K562 (cell line): ENCODE measurements at regions not wholly inside any gene's neighbourhood (a gene's known extent, or its start where the extent isn't known, plus 50 kb on each side); places are given as distances from the start of the nearest gene placed in this dataset.

ENCODE experiments used
- ATAC-seq: fragments of 200-7000 bp; cut with Tn5 transposase; 3 replicates; pipeline ENCODE4 v1.9.1; 2020; ENCODE audit warnings: moderate library complexity
- BruUV-seq: library from RNA; stranded (reverse); fragments of 400-500 nt; replicated peaks from 2 replicates; lab custom pipeline; 2021; lab: Mats Ljungman, UMichigan
- CTCF ChIA-PET: fragments of 300-600 bp; formaldehyde crosslinking; extraction: SDS; loops from one replicate; lab custom pipeline; 2021; ENCODE audit warnings: low intra/inter-chr PET ratio; lab: Yijun Ruan, JAX
- POLR2A ChIA-PET: fragments of 300-600, 350-650 bp; sonication (Branson Sonifier 250); formaldehyde crosslinking; extraction: SDS; loops from one replicate; lab custom pipeline; 2021; ENCODE audit warnings: antibody characterized with exemption, inconsistent platforms; lab: Yijun Ruan, JAX
- DNase-seq, 4 experiments: peaks; one replicate each; pipeline versions ENCODE4 v3.0.0 to v3.0.0-alpha.2; 2011 to 2018; ENCODE audit warnings: low spot score in 3 of 4, mixed read lengths in 3 of 4; ENCODE audit errors: extremely low read depth in 1 of 4
- FAIRE-seq: peaks from 2 replicates; lab custom pipeline; 2011; peaks lifted over from hg19 to GRCh38; lab: Jason Lieb, UNC
- H2AFZ ChIP-seq: 2 replicates; pipeline ENCODE4 v1.6.0; 2011; ENCODE audit warnings: low read depth, low read length, control low read depth, inconsistent platforms
- H3K27ac ChIP-seq: fragments of 200-600 bp; 3 replicates; pipeline ENCODE4 v1.8.0; 2011; ENCODE audit warnings: low read depth, mild to moderate bottlenecking, control low read depth, inconsistent platforms, low read length, moderate library complexity, mixed read lengths; ENCODE audit errors: extremely low read depth
- H3K27me3 ChIP-seq, 2 experiments: fragments of 300-600 bp in 1 of 2; 2 replicates in 1 of 2; 3 replicates in 1 of 2; pipeline versions ENCODE4 v1.6.0 to v1.8.0; 2011; ENCODE audit warnings: inconsistent platforms in 2 of 2, low read length in 2 of 2, mild to moderate bottlenecking in 1 of 2, mixed read lengths in 1 of 2, moderate library complexity in 1 of 2; ENCODE audit not compliant: control insufficient read depth in 2 of 2, insufficient read depth in 2 of 2
- H3K36me3 ChIP-seq: fragments of 300-600 bp; 3 replicates; pipeline ENCODE4 v1.8.0; 2011; ENCODE audit warnings: mild to moderate bottlenecking, low read length, inconsistent platforms; ENCODE audit not compliant: control insufficient read depth, insufficient read depth
- H3K4me1 ChIP-seq, 2 experiments: fragments of 200-600 bp in 1 of 2; replicated peaks in 1 of 2; 2 replicates in 1 of 2; 3 replicates in 1 of 2; pipeline versions ENCODE4 v1.5.1 to v1.8.0; 2011; ENCODE audit warnings: inconsistent platforms in 2 of 2, low read length in 2 of 2, mild to moderate bottlenecking in 1 of 2, mixed read lengths in 1 of 2, moderate library complexity in 1 of 2; ENCODE audit not compliant: control insufficient read depth in 2 of 2, insufficient read depth in 2 of 2
- H3K4me2 ChIP-seq: 2 replicates; pipeline ENCODE4 v1.6.1; 2011; ENCODE audit warnings: low read length, control low read depth, inconsistent platforms, mixed read lengths; ENCODE audit not compliant: insufficient read depth
- H3K4me3 ChIP-seq: fragments of 200-600 bp; sonication (generic), shearing (Covaris generic); 2 replicates; pipeline ENCODE4 v1.5.1; 2016; ENCODE audit warnings: control low read depth, inconsistent platforms
- H3K79me2 ChIP-seq: fragments of 200-600 bp; 3 replicates; pipeline ENCODE4 v1.8.0; 2011; ENCODE audit warnings: low read length, inconsistent platforms; ENCODE audit not compliant: control insufficient read depth, insufficient read depth
- H3K9ac ChIP-seq, 2 experiments: 2 replicates each; pipeline versions ENCODE4 v1.6.0 to v1.6.1; 2011; ENCODE audit warnings: low read depth in 2 of 2, low read length in 2 of 2, control low read depth in 1 of 2, inconsistent platforms in 1 of 2, mild to moderate bottlenecking in 1 of 2, mixed read lengths in 1 of 2; ENCODE audit not compliant: insufficient read depth in 1 of 2
- H3K9me1 ChIP-seq: one replicate; pipeline ENCODE4 v1.6.0; 2011; ENCODE audit warnings: inconsistent platforms, mild to moderate bottlenecking, low read length, moderate library complexity; ENCODE audit not compliant: control insufficient read depth, insufficient read depth
- H3K9me3 ChIP-seq: replicated peaks from 2 replicates; pipeline ENCODE4 v1.5.1; 2011; ENCODE audit warnings: low read depth, low read length, inconsistent platforms; ENCODE audit not compliant: control insufficient read depth, insufficient read depth
- H4K20me1 ChIP-seq: replicated peaks from 2 replicates; pipeline ENCODE4 v1.6.1; 2011; ENCODE audit warnings: low read length, inconsistent platforms, mixed read lengths; ENCODE audit not compliant: control insufficient read depth, insufficient read depth
- ELF4 ChIP-seq: fragments of 450-650 bp; formaldehyde crosslinking; IDR thresholded peaks from 2 replicates; pipeline ENCODE4 v1.4.0; 2022; ENCODE audit warnings: missing genetic modification characterization
- ESRRB ChIP-seq: fragments of 250-450 bp; sonication (Bioruptor Pico); IDR thresholded peaks from 2 replicates; pipeline ENCODE4 v1.5.0; 2020; ENCODE audit warnings: mild to moderate bottlenecking, moderate library complexity, borderline replicate concordance
- MYNN ChIP-seq, 2 experiments: sonication (generic); formaldehyde crosslinking in 1 of 2; IDR thresholded peaks; 2 replicates each; pipeline versions ENCODE4 v1.5.0 to v1.6.1; 2016 to 2020; ENCODE audit warnings: antibody characterized with exemption in 1 of 2, missing genetic modification reagents in 1 of 2
- NFRKB ChIP-seq: fragments of 450-650 bp; IDR thresholded peaks from 2 replicates; pipeline ENCODE4 v1.6.1; 2016; ENCODE audit warnings: low read depth
- PHF8 ChIP-seq: fragments of 200-600 bp; sonication (generic); IDR thresholded peaks from 2 replicates; pipeline ENCODE4 v1.6.1; 2012; ENCODE audit warnings: mixed run types, mild to moderate bottlenecking, inconsistent platforms, low read length, moderate library complexity, borderline replicate concordance
- POLR2H ChIP-seq: IDR thresholded peaks from 2 replicates; pipeline ENCODE4 v1.6.1; 2016; ENCODE audit warnings: missing genetic modification characterization, low read depth, mild to moderate bottlenecking, control low read depth, missing compliant biosample characterization, moderate library complexity
- RBM15 ChIP-seq: fragments of 200-400 bp; formaldehyde crosslinking; IDR thresholded peaks from 2 replicates; pipeline ENCODE4 v1.6.1; 2018; ENCODE audit warnings: mild to moderate bottlenecking, low read length, moderate library complexity; ENCODE audit not compliant: insufficient read depth
- SOX6 ChIP-seq: fragments of 450-650 bp; IDR thresholded peaks from 2 replicates; pipeline ENCODE4 v1.6.1; 2014; ENCODE audit warnings: mild to moderate bottlenecking
- SRSF7 ChIP-seq: fragments of 200-400 bp; formaldehyde crosslinking; optimal IDR thresholded peaks from 2 replicates; pipeline ENCODE3; 2017; ENCODE audit warnings: mild to moderate bottlenecking, low read depth, low read length
- YBX1 ChIP-seq: fragments of 450-650 bp; IDR thresholded peaks from 2 replicates; pipeline ENCODE4 v1.7.1; 2016; ENCODE audit warnings: mild to moderate bottlenecking
- ZFPM2 ChIP-seq: fragments of 250-450 bp; sonication (Bioruptor Pico); IDR thresholded peaks from 2 replicates; pipeline ENCODE4 v1.5.1; 2022; ENCODE audit warnings: mild to moderate bottlenecking
- ZNF175 ChIP-seq: fragments of 200-800 bp; sonication (Bioruptor generic); IDR thresholded peaks from 2 replicates; pipeline ENCODE4 v1.6.1; 2016; ENCODE audit warnings: low read depth, mild to moderate bottlenecking, missing genetic modification characterization, missing compliant biosample characterization
- ZNF699 ChIP-seq: fragments of 250-450 bp; sonication (Bioruptor Pico); IDR thresholded peaks from 2 replicates; pipeline ENCODE4 v1.8.0; 2021; ENCODE audit warnings: mild to moderate bottlenecking, moderate library complexity; ENCODE audit not compliant: insufficient replicate concordance
- WGBS: fragments of 100-300 bp; shearing (Covaris generic); methylation state at CpG from one replicate; pipeline ENCODE4 v1.1.6; 2016; ENCODE audit warnings: low coverage, mixed read lengths; ENCODE audit not compliant: insufficient coverage; ENCODE audit errors: missing lambda C conversion rate; 5-methylcytosine and 5-hydroxymethylcytosine counted together
- in situ Hi-C: fragments of 300-500 bp; cut with MboI; formaldehyde crosslinking; loops from 4 replicates; pipeline ENCODE4 v1.15.0; 2018; ENCODE audit warnings: inconsistent platforms, mixed read lengths
- intact Hi-C: fragments of 100-400 bp; cut with micrococcal nuclease; formaldehyde crosslinking; loops from 2 replicates; pipeline ENCODE4 v1.14.2; 2022
- TF ChIP-seq, protein P1 (sequence below): fragments of 450-650 bp; formaldehyde crosslinking; IDR thresholded peaks from 2 replicates; pipeline ENCODE4 v1.4.0; 2022; ENCODE audit warnings: mild to moderate bottlenecking, moderate library complexity
- TF ChIP-seq, protein P2 (sequence below): fragments of 250-450 bp; sonication (Bioruptor Pico); IDR thresholded peaks from 2 replicates; pipeline ENCODE4 v1.5.0; 2021
- TF ChIP-seq, protein P3 (sequence below): sonication (generic); formaldehyde crosslinking; IDR thresholded peaks from 2 replicates; pipeline ENCODE4 v1.8.0; 2022; ENCODE audit warnings: mild to moderate bottlenecking, missing genetic modification reagents
- TF ChIP-seq, protein P4 (sequence below): fragments of 250-450 bp; sonication (Bioruptor Pico); IDR thresholded peaks from 2 replicates; pipeline ENCODE4 v1.6.1; 2021; ENCODE audit warnings: mild to moderate bottlenecking

DNA sequence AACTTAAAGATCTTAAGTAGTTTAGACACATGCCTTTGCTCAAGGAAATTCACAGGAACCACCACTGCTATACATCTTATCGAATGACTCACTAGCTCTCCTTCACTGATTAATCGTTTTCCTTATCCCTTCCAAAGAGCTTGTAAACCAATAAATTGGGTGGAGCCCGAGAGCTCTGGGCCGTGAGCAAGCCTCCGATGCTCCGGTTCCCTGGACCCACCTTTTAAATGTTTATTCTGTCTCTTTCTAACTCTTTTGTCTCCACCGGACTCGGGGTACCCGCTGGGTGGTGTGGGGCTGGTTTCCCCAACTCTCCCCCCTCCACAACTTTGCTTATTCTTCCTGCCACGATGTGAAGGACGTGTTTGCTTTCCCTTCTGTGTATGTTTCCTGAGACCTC is 292.9 kb upstream of the TMEFF2 start:
- BruUV-seq, result no TSS peak
- no peak for ATAC-seq
- Histone ChIP-seq H3K9me1 (no peaks in the 10 kb centered on the region), H3K4me3 (no peak overlapping the region), H3K79me2 (no peaks in the 10 kb centered on the region), H3K9ac (no peak overlapping the region), H3K27ac (no peak overlapping the region), H3K4me1 (no peaks in the 10 kb centered on the region), H3K4me2 (no peak overlapping the region), H3K9me3 (no peaks in the 10 kb centered on the region), H2AFZ (no peak overlapping the region), H3K27me3 (no peaks in the 10 kb centered on the region), H4K20me1 (no peaks in the 10 kb centered on the region), H3K36me3 (no peaks in the 10 kb centered on the region)
- ChIA-PET POLR2A (no interaction called here), CTCF (no interaction called here)
- DNase-seq, result no peak
- intact Hi-C loops, result no loop called here
- FAIRE-seq, result no peak
- TF ChIP-seq ZNF175 (no peak), MYNN (IDR thresholded peaks at IDR 0.05) (no peak), MYNN (CRISPR knock-in tag; IDR thresholded peaks at IDR 0.05) (no peak), ELF4 (no peak), RBM15 (no peak), SOX6 (no peak), ZNF699 (CRISPR knock-in tag) (no peak), ESRRB (no peak), POLR2H (tag) (no peak), PHF8 (no peak), SRSF7 (no peak), NFRKB (no peak), ZFPM2 (CRISPR knock-in tag) (no peak), YBX1 (no peak)
- TF ChIP-seq, protein P1, sequence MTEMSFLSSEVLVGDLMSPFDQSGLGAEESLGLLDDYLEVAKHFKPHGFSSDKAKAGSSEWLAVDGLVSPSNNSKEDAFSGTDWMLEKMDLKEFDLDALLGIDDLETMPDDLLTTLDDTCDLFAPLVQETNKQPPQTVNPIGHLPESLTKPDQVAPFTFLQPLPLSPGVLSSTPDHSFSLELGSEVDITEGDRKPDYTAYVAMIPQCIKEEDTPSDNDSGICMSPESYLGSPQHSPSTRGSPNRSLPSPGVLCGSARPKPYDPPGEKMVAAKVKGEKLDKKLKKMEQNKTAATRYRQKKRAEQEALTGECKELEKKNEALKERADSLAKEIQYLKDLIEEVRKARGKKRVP (CRISPR knock-in tag), result no peak
- TF ChIP-seq, protein P2, sequence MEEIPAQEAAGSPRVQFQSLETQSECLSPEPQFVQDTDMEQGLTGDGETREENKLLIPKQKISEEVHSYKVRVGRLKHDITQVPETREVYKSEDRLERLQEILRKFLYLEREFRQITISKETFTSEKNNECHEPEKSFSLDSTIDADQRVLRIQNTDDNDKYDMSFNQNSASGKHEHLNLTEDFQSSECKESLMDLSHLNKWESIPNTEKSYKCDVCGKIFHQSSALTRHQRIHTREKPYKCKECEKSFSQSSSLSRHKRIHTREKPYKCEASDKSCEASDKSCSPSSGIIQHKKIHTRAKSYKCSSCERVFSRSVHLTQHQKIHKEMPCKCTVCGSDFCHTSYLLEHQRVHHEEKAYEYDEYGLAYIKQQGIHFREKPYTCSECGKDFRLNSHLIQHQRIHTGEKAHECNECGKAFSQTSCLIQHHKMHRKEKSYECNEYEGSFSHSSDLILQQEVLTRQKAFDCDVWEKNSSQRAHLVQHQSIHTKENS (CRISPR knock-in tag), result no peak
- TF ChIP-seq, protein P3, sequence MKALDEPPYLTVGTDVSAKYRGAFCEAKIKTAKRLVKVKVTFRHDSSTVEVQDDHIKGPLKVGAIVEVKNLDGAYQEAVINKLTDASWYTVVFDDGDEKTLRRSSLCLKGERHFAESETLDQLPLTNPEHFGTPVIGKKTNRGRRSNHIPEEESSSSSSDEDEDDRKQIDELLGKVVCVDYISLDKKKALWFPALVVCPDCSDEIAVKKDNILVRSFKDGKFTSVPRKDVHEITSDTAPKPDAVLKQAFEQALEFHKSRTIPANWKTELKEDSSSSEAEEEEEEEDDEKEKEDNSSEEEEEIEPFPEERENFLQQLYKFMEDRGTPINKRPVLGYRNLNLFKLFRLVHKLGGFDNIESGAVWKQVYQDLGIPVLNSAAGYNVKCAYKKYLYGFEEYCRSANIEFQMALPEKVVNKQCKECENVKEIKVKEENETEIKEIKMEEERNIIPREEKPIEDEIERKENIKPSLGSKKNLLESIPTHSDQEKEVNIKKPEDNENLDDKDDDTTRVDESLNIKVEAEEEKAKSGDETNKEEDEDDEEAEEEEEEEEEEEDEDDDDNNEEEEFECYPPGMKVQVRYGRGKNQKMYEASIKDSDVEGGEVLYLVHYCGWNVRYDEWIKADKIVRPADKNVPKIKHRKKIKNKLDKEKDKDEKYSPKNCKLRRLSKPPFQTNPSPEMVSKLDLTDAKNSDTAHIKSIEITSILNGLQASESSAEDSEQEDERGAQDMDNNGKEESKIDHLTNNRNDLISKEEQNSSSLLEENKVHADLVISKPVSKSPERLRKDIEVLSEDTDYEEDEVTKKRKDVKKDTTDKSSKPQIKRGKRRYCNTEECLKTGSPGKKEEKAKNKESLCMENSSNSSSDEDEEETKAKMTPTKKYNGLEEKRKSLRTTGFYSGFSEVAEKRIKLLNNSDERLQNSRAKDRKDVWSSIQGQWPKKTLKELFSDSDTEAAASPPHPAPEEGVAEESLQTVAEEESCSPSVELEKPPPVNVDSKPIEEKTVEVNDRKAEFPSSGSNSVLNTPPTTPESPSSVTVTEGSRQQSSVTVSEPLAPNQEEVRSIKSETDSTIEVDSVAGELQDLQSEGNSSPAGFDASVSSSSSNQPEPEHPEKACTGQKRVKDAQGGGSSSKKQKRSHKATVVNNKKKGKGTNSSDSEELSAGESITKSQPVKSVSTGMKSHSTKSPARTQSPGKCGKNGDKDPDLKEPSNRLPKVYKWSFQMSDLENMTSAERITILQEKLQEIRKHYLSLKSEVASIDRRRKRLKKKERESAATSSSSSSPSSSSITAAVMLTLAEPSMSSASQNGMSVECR, result no peak
- TF ChIP-seq, protein P4, sequence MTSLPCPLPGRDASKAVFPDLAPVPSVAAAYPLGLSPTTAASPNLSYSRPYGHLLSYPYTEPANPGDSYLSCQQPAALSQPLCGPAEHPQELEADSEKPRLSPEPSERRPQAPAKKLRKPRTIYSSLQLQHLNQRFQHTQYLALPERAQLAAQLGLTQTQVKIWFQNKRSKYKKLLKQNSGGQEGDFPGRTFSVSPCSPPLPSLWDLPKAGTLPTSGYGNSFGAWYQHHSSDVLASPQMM (CRISPR knock-in tag), result no peak
- 0% methylated on average over 9 of the region's 11 CpGs for WGBS
- in situ Hi-C loops, result no loop called here
